Activated CD8-positive, alpha-beta memory T cell treated with anti-CD3 and anti-CD28 coated beads, Interleukin-2, amount 50 U/mL, for 48 hours (primary cell): ENCODE measurements at regions not wholly inside any gene's neighbourhood (a gene's known extent, or its start where the extent isn't known, plus 50 kb on each side); places are given as distances from the start of the nearest gene placed in this dataset.

Experiments used
- DNase-seq: peaks from one replicate; pipeline ENCODE4 v3.0.0-alpha.2; 2020

- no peak for DNase-seq
These were observed 553.0 kb downstream of the SLC16A7 start for GRCh38 chr12:60148831-60149230.

DNA sequence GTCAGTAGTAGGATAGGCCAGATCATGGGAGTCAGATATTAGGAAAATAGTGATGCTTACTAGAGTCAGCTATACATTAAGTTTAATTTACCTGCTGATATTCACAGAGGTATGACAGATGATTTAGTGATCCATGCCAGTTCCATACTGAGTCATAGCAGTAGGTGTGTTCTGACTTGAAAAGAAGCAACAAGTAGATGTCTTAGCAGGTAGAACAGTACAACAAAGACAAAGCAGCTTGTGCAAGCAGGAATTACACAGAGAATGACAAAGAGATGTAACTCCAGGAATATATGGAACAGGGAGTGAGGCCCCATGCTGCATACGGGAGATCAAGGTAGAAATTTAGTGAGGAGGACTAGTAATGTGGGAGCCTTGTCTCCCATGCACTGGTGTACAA is 556.9 kb downstream of the SLC16A7 start:
- no peak for DNase-seq

GRCh38 chr12:60159761-60160160 is 563.9 kb downstream of the SLC16A7 start:
- DNase-seq: no peak

GRCh38 chr12:60162988-60163720 is 567.3 kb downstream of the SLC16A7 start:
- DNase-seq: no peak

DNA sequence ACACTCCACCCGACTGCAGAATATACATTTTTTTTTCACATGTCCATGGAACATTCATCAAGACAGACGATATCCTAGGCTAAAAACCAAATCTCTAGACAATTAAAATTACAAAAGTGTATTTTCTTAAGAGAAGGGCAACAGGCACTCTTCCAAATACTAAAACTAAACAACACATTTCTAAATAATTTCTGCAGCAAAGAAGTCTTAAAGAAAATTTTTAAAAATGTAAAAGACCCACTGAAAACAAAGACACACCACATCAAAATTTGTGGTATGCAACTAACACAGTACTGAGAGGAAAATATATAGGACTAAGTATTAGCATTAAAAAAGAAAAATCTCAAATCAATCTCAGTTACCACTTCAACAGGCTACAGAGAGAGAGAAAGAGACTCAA is 570.0 kb downstream of the SLC16A7 start:
- DNase-seq: no peak

DNA sequence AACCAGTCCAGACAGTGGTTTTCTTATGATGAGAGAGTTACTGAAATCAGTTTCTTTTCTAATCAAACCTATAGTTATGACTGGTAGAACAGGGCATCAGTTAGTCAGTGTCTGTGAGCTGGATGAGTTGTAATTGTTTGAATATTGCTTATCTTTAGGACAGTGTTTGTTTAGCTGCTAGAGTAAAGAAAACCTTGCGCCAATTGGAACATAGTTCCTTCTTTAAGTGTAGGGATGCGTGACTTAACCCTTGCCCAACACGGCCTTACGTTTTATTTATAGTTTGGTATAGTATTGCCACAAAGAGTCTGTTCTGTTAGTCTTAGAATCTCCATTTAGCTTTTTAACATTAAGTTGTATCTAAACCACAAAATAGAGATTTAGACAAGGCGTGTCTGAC is 572.6 kb downstream of the SLC16A7 start:
- no peak for DNase-seq

GRCh38 chr12:60169904-60170303 is 574.1 kb downstream of the SLC16A7 start:
- DNase-seq: no peak

- DNase-seq: no peak
These were observed 576.7 kb downstream of the SLC16A7 start for GRCh38 chr12:60172266-60173211.

- DNase-seq: no peak
These were observed 577.7 kb downstream of the SLC16A7 start for GRCh38 chr12:60173224-60174170.

- DNase-seq: no peak
These were observed 578.6 kb downstream of the SLC16A7 start for GRCh38 chr12:60174476-60174875.

- DNase-seq: no peak
These were observed 579.1 kb downstream of the SLC16A7 start for GRCh38 chr12:60174941-60175340.

- DNase-seq: no peak
These were observed 581.1 kb downstream of the SLC16A7 start for GRCh38 chr12:60176891-60177290.

DNA sequence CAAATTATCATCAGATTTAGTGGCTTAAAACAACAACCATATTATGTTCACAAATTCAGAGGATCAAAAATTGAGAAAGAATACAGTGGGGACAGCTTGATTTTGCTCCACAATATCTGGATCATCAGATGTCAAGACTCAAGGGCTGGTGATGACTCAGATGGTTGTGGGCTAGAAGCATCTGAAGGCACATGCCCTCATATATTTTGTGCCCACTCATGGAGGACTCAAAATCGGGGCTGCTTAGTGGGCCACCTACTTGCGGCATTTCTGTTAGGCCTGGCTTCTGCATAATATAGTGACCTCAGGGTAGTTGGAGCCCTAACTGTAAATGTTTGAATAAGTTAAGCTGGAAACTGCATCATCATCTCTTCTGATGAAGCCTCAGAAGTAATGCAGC is 584.5 kb downstream of the SLC16A7 start:
- no peak for DNase-seq

GRCh38 chr12:60182354-60182753 is 586.5 kb downstream of the SLC16A7 start:
- DNase-seq: no peak

DNA sequence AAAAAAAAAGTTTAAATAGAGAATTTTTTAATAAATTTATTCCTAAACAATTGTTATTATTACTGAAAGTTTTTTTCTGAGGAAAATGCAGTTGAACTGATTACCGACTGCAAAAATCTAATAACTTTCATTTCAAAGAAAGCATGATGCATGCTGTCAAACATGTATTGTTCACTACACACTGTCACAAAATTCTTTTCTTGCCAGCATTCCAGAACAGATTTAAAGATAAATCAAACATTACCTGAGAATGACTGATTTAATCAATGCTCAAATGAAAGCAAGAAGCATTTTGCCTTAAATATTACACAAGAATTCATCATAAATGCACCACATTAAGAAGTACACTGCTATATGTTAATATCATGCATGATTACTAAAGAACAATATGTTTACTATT is 588.3 kb downstream of the SLC16A7 start:
- no peak for DNase-seq

- DNase-seq: no peak
These were observed 589.2 kb downstream of the SLC16A7 start for GRCh38 chr12:60185060-60185459.

GRCh38 chr12:60191271-60191670 is 595.4 kb downstream of the SLC16A7 start:
- no peak for DNase-seq

GRCh38 chr12:60191676-60192359 is 596.0 kb downstream of the SLC16A7 start:
- no peak for DNase-seq

DNA sequence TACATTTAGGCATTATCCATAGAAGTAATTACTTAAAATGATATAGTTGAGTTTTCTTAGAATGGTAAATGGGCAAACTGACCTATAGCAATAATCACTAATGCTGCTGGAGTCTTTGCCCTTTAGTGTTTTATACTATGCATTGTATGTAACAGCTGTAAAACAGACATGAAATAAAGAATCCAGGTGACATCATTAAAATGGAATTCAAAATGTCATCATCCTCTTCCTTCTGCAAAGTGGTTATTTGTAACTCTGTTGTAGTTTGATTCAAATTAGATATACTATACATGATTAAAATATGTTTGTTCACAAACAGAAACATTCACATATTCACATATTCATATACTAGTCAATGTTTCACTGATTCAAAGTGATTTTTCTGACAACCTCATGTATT is 598.8 kb downstream of the SLC16A7 start:
- no peak for DNase-seq

GRCh38 chr12:60195483-60195882 is 599.7 kb downstream of the SLC16A7 start:
- DNase-seq: no peak

GRCh38 chr12:60196366-60196765 is 600.5 kb downstream of the SLC16A7 start:
- no peak for DNase-seq

DNA sequence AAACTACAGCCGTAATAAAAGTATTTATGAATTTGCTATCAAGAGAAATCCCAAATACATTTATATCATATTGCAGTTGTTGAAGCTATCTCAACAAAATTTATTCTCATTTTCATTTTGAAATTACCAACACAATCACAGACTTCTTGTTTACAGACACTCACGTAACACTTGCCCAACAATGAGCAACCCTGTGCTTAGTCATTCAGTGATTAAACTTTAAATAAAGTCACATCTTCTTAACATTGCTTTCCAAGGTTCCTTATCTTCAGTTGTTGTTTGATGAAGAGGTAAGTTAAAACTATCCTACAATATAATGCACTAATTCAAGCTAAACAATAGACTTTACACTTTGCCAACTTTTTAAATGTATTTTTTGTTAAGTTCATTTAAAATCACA is 601.8 kb downstream of the SLC16A7 start:
- DNase-seq: no peak
